Trophoblast cell (in vitro differentiated cells and primary cell): ENCODE measurements at regions not wholly inside any gene's neighbourhood (a gene's known extent, or its start where the extent isn't known, plus 50 kb on each side); places are given as distances from the start of the nearest gene placed in this dataset.

Experiments
- DNase-seq, 2 donors: peaks; one replicate each; pipeline ENCODE4 v3.0.0-alpha.2; 2016
- H2AFZ ChIP-seq: 2 replicates; pipeline ENCODE4 v1.6.1; 2013; ENCODE audit warnings: low read length, moderate library complexity, mild to moderate bottlenecking; ENCODE audit not compliant: insufficient read depth, poor library complexity
- H2AK5ac ChIP-seq: 2 replicates; pipeline ENCODE4 v1.6.1; 2013; ENCODE audit warnings: mild to moderate bottlenecking, low read length
- H2BK120ac ChIP-seq: 2 replicates; pipeline ENCODE4 v1.6.1; 2013; ENCODE audit warnings: low read length, mild to moderate bottlenecking, moderate library complexity; ENCODE audit not compliant: insufficient read depth, poor library complexity
- H2BK12ac ChIP-seq: 2 replicates; pipeline ENCODE4 v1.6.1; 2013; ENCODE audit warnings: mild to moderate bottlenecking, low read length, moderate library complexity
- H2BK5ac ChIP-seq: 2 replicates; pipeline ENCODE4 v1.6.1; 2013; ENCODE audit warnings: low read length, low read depth, moderate library complexity, mild to moderate bottlenecking; ENCODE audit not compliant: poor library complexity
- H3K14ac ChIP-seq: 2 replicates; pipeline ENCODE4 v1.6.1; 2013; ENCODE audit warnings: mild to moderate bottlenecking, low read length
- H3K18ac ChIP-seq: 2 replicates; pipeline ENCODE4 v1.6.1; 2013; ENCODE audit warnings: mild to moderate bottlenecking, low read length
- H3K23ac ChIP-seq: 2 replicates; pipeline ENCODE4 v1.6.1; 2013; ENCODE audit warnings: low read length
- H3K27ac ChIP-seq: 2 replicates; pipeline ENCODE4 v1.5.1; 2013; ENCODE audit warnings: low read depth, mild to moderate bottlenecking, inconsistent platforms, low read length, moderate library complexity
- H3K27me3 ChIP-seq: 2 replicates; pipeline ENCODE4 v1.6.1; 2013; ENCODE audit warnings: inconsistent platforms, mild to moderate bottlenecking, low read length, moderate library complexity; ENCODE audit not compliant: insufficient read depth
- H3K36me3 ChIP-seq, 2 experiments: 1 replicate in 1 of 2; 2 replicates in 1 of 2; pipeline ENCODE4 v1.6.1; 2013; ENCODE audit warnings: low read length in 2 of 2, mild to moderate bottlenecking in 2 of 2, moderate library complexity in 1 of 2; ENCODE audit not compliant: insufficient read depth in 2 of 2, control insufficient read depth in 1 of 2
- H3K4ac ChIP-seq: 2 replicates; pipeline ENCODE4 v1.6.1; 2013; ENCODE audit warnings: low read depth, mild to moderate bottlenecking, low read length, moderate library complexity
- H3K4me1 ChIP-seq, 2 experiments: 1 replicate in 1 of 2; 2 replicates in 1 of 2; pipeline ENCODE4 v1.6.1; 2013; ENCODE audit warnings: low read length in 2 of 2, mild to moderate bottlenecking in 2 of 2, moderate library complexity in 1 of 2; ENCODE audit not compliant: insufficient read depth in 2 of 2, control insufficient read depth in 1 of 2
- H3K4me2 ChIP-seq: 2 replicates; pipeline ENCODE4 v1.6.1; 2013; ENCODE audit warnings: inconsistent platforms, mild to moderate bottlenecking, low read length, moderate library complexity
- H3K4me3 ChIP-seq: 2 replicates; pipeline ENCODE4 v1.5.1; 2013; ENCODE audit warnings: mild to moderate bottlenecking, low read depth, low read length, inconsistent platforms
- H3K79me1 ChIP-seq: one replicate; pipeline ENCODE4 v1.6.1; 2013; ENCODE audit warnings: low read length
- H3K79me2 ChIP-seq: 2 replicates; pipeline ENCODE4 v1.6.1; 2013; ENCODE audit warnings: low read length, mild to moderate bottlenecking; ENCODE audit not compliant: control insufficient read depth, insufficient read depth, poor library complexity
- H3K9ac ChIP-seq: 2 replicates; pipeline ENCODE4 v1.6.1; 2013; ENCODE audit warnings: mild to moderate bottlenecking, low read length
- H3K9me3 ChIP-seq: 2 replicates; pipeline ENCODE4 v1.6.1; 2013; ENCODE audit warnings: low read depth, mild to moderate bottlenecking, control low read depth, inconsistent platforms, low read length; ENCODE audit not compliant: insufficient read depth
- H4K12ac ChIP-seq: 2 replicates; pipeline ENCODE4 v1.6.1; 2013; ENCODE audit warnings: low read depth, mild to moderate bottlenecking, low read length, moderate library complexity
- H4K8ac ChIP-seq: 2 replicates; pipeline ENCODE4 v1.6.1; 2013; ENCODE audit warnings: low read depth, mild to moderate bottlenecking, low read length, moderate library complexity
- H4K91ac ChIP-seq: one replicate; pipeline ENCODE4 v1.6.1; 2013; ENCODE audit warnings: low read depth, mild to moderate bottlenecking, low read length, moderate library complexity
- WGBS: extraction: QIAGEN DNeasy Blood & Tissue Kit; methylation state at CpG from one replicate; pipeline ENCODE4 v1.1.7; 2013; ENCODE audit warnings: missing lambda C conversion rate; ENCODE audit not compliant: insufficient read length, insufficient coverage; ENCODE audit errors: extremely low coverage; 5-methylcytosine and 5-hydroxymethylcytosine counted together

DNA sequence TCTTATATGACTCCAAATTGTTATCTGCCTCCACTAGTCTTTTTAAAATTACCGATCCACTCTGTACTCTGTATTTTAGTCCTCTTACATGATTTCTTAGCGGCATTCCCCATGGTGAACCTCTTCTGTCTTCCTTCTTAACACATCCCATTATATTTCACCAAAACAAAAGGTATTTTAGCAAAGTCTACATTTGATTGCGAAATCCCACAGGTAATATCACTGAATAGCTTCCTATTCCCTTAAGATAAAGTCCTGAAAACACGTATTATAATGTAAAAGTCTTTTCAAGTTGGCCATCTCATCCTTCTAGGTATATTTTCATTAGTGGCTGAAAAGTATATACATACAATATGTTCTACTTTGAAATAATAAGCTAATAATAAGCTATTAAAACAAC, 2016.0 kb upstream of the IGFBP7 start:
- Histone ChIP-seq H3K4me1 (no peaks in the 10 kb centered on the region), H3K14ac (no peak overlapping the region), H2AK5ac (no peak overlapping the region), H4K12ac (no peak overlapping the region), H3K4ac (no peak overlapping the region), H3K4me3 (no peak overlapping the region), H2BK120ac (no peak overlapping the region), H3K36me3 (no peaks in the 10 kb centered on the region), H2BK5ac (no peak overlapping the region), H3K9ac (no peak overlapping the region), H3K18ac (no peak overlapping the region), H3K23ac (no peak overlapping the region), H3K79me1 (no peaks in the 10 kb centered on the region), H3K27me3 (no peaks in the 10 kb centered on the region), H2AFZ (no peak overlapping the region), H4K91ac (no peak overlapping the region), H3K4me2 (no peak overlapping the region), H3K9me3 (no peaks in the 10 kb centered on the region), H3K79me2 (no peaks in the 10 kb centered on the region), H3K27ac (no peak overlapping the region), H2BK12ac (no peak overlapping the region), H4K8ac (no peak overlapping the region)
- no peak for DNase-seq
- WGBS, result no CpG with 5 or more reads among the region's 4 CpGs

DNA sequence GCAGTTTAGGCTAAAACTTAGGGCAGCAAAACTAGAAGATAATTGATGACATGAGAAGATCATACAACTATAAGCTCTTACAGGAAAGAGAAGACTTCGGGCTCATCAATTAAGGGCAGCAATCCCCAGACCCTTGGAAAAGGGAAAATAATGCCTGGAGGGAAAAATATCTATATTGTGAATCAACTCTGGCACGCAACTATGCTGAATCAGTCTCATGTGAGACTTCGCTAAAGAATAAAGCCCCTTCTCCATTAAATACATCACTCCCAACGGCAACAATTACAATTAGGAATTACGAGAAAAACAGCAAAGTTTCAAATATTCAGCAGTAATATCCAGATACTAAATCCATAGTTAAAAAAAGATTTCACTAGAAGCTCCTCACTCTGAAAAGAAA, 2016.8 kb upstream of the IGFBP7 start:
- H4K91ac ChIP-seq, result no peak overlapping the region
- no peaks in the 10 kb centered on the region for H3K9me3 ChIP-seq
- H4K12ac ChIP-seq, result no peak overlapping the region
- no peak overlapping the region for H2BK5ac ChIP-seq
- no peak overlapping the region for H2BK120ac ChIP-seq
- no peak overlapping the region for H3K23ac ChIP-seq
- no peak for DNase-seq
- no peaks in the 10 kb centered on the region for H3K79me2 ChIP-seq
- H3K14ac ChIP-seq, result no peak overlapping the region
- H2AFZ ChIP-seq, result no peak overlapping the region
- no peaks in the 10 kb centered on the region for H3K27me3 ChIP-seq
- H2BK12ac ChIP-seq, result no peak overlapping the region
- WGBS, result no CpG with 5 or more reads among the region's 5 CpGs
- H3K79me1 ChIP-seq, result no peaks in the 10 kb centered on the region
- no peak overlapping the region for H3K4ac ChIP-seq
- H4K8ac ChIP-seq, result no peak overlapping the region
- H3K18ac ChIP-seq, result no peak overlapping the region
- no peak overlapping the region for H3K4me3 ChIP-seq
- no peak overlapping the region for H3K4me2 ChIP-seq
- no peaks in the 10 kb centered on the region for H3K36me3 ChIP-seq
- H2AK5ac ChIP-seq, result no peak overlapping the region
- no peak overlapping the region for H3K9ac ChIP-seq
- H3K4me1 ChIP-seq, result no peaks in the 10 kb centered on the region
- no peak overlapping the region for H3K27ac ChIP-seq

DNA sequence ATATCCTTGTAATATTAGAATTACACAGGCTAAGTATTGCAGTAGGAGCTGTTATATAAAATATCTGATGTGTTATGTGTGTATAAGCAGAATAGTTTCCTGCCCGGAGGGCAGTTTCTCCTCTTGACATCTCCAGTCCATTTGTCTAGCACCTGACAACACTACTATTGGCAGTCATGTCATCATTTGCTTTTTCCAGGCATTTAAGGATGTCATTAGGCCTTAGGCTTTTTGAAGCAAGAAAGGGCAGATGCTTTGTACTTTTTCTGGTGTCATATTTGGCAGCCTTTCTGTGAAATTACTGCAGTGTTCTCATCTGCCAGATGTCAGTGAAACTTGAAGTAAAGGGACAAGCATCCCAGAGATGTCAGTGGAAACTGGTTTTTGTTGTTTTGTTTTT, 2017.6 kb upstream of the IGFBP7 start:
- Histone ChIP-seq H3K4ac (no peak overlapping the region), H2BK5ac (no peak overlapping the region), H2AFZ (no peak overlapping the region), H4K8ac (no peak overlapping the region), H3K18ac (no peak overlapping the region), H3K79me1 (no peaks in the 10 kb centered on the region), H3K36me3 (no peaks in the 10 kb centered on the region), H3K27me3 (no peaks in the 10 kb centered on the region), H2BK12ac (no peak overlapping the region), H2AK5ac (no peak overlapping the region), H3K79me2 (no peaks in the 10 kb centered on the region), H3K9me3 (no peaks in the 10 kb centered on the region), H3K14ac (no peak overlapping the region), H3K9ac (no peak overlapping the region), H3K4me1 (no peaks in the 10 kb centered on the region), H4K12ac (no peak overlapping the region), H3K4me2 (no peak overlapping the region), H3K4me3 (no peak overlapping the region), H4K91ac (no peak overlapping the region), H2BK120ac (no peak overlapping the region), H3K27ac (no peak overlapping the region), H3K23ac (no peak overlapping the region)
- no CpG with 5 or more reads among the region's 1 CpG for WGBS
- peak in 1 of 2 donors; percentile 1 for DNase-seq

DNA sequence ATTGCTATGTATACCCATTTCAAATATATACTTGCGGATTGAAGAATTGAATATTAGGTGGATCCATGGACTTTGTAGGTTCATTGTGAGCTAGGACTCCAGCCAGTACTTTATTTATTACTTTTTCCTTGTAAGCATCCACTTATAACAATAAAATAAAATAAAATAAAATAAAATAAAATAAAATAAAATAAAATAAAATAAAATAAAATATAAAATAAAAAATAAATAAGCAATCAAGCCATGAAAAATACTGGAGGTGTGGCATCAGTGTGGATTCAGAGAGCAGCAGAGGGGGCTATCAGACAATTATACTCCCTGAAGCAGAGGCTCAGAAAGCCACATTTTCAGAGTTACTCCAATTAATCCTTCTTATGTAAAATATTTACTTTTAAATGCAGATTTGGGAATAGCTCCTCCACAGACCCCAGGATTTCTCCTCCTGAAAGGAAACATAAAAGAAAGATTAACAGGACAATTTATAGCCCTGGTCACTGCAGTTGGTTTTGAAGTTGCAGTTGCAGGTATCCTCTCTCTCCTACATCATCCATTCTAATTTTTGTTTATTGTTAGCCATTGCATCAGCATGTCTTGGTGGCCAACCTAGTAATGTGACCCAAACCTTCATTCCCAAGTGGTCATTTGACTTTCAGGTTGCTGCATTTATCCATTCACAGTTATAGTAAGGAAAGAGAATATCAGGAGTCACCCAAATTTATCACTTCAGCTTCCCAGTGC, 2025.2 kb upstream of the IGFBP7 start:
- no peak overlapping the region for H3K9ac ChIP-seq
- H3K4me1 ChIP-seq, result no peaks in the 10 kb centered on the region
- no peak overlapping the region for H3K4me2 ChIP-seq
- H3K79me2 ChIP-seq, result no peaks in the 10 kb centered on the region
- H2BK120ac ChIP-seq, result no peak overlapping the region
- no peak overlapping the region for H4K8ac ChIP-seq
- no peak for DNase-seq
- H3K4me3 ChIP-seq, result no peak overlapping the region
- no peak overlapping the region for H3K27ac ChIP-seq
- H2AK5ac ChIP-seq, result no peak overlapping the region
- H2AFZ ChIP-seq, result no peak overlapping the region
- H3K79me1 ChIP-seq, result no peaks in the 10 kb centered on the region
- H3K27me3 ChIP-seq, result no peaks in the 10 kb centered on the region
- H2BK12ac ChIP-seq, result no peak overlapping the region
- H4K91ac ChIP-seq, result no peak overlapping the region
- H2BK5ac ChIP-seq, result no peak overlapping the region
- no peaks in the 10 kb centered on the region for H3K9me3 ChIP-seq
- no peaks in the 10 kb centered on the region for H3K36me3 ChIP-seq
- no CpG with 5 or more reads among the region's 1 CpG for WGBS
- no peak overlapping the region for H4K12ac ChIP-seq
- no peak overlapping the region for H3K23ac ChIP-seq
- no peak overlapping the region for H3K14ac ChIP-seq
- no peak overlapping the region for H3K18ac ChIP-seq
- no peak overlapping the region for H3K4ac ChIP-seq
